Jurkat, Clone E6-1 (cell line): ENCODE measurements at regions not wholly inside any gene's neighbourhood (a gene's known extent, or its start where the extent isn't known, plus 50 kb on each side); places are given as distances from the start of the nearest gene placed in this dataset.

ENCODE experiments used
- DNase-seq: peaks from one replicate; pipeline ENCODE4 v3.0.0-alpha.2; 2011; ENCODE audit warnings: low read depth, low spot score
- H3K4me3 ChIP-seq: 2 replicates; pipeline ENCODE4 v1.5.1; 2011; ENCODE audit warnings: mild to moderate bottlenecking, low read length, control low read depth, moderate library complexity

GRCh38 chr18:25818505-25818904, 271.9 kb downstream of the SS18 start:
- H3K4me3 ChIP-seq = no peak overlapping the region
- no peak for DNase-seq

- H3K4me3 ChIP-seq = no peak overlapping the region
- DNase-seq = no peak
Measured at GRCh38 chr18:25817546-25818237, 272.7 kb downstream of the SS18 start.

GRCh38 chr18:25815659-25816058, 274.8 kb downstream of the SS18 start:
- DNase-seq = no peak
- no peak overlapping the region for H3K4me3 ChIP-seq

DNA sequence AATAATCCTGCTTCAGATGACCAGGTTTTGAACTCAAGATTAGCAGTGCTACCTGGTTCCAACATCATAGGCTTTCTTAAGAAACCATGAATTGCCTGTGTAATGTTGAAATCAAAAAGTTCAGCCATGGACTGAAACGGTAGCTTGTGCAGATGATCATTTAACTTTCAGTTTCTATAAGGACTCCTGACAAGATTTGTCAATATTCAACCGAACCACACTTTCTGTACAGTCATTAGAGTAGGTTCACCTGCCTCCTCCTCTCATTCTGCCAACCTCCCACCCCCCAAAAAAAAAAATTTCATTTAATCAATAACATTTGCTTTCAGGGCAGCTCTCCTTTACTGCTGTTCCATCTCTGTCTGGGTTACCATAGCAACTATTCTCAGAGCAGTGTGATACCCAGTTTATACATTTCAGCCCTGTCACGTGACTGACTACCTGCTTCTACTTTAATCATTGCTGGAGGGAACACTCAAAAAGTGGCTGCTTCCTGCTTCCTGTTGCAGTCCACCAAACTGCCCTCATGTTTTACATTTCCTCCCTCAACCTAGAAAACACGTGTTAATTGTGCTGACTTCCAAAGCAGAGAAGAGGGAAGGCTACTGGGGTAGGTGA, 275.5 kb downstream of the SS18 start:
- no peak overlapping the region for H3K4me3 ChIP-seq
- DNase-seq = peak; percentile 14

DNA sequence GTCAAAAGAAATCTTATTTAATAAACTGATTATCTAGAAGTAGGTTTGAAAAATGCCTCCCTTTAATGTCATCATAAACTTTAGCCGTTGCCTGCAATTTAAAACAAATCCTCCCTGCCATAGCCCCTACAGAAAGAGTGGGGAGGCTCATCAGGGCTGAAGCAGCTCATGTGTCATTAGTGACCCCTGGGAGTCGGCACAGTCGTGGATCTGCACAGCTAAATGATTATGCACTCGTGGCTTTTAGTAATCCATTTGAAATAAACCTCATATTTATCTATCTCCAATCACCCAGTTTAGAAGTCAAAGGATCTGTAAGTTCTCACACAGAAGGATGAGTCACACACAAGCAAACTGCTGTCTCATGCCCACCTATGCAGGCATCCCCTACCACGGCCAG, 277.3 kb downstream of the SS18 start:
- no peak for DNase-seq
- no peak overlapping the region for H3K4me3 ChIP-seq

- DNase-seq = no peak
- H3K4me3 ChIP-seq = no peak overlapping the region
Measured at GRCh38 chr18:25810736-25811135, 279.7 kb downstream of the SS18 start.

- no peak for DNase-seq
- no peak overlapping the region for H3K4me3 ChIP-seq
Measured at GRCh38 chr18:25805939-25806338, 284.5 kb downstream of the SS18 start.

- no peak for DNase-seq
- H3K4me3 ChIP-seq = no peak overlapping the region
Measured at GRCh38 chr18:25805323-25805722, 285.1 kb downstream of the SS18 start.

- no peak for DNase-seq
- H3K4me3 ChIP-seq = no peak overlapping the region
Measured at GRCh38 chr18:25799231-25799630, 291.2 kb downstream of the SS18 start.

GRCh38 chr18:25798046-25798445, 292.4 kb downstream of the SS18 start:
- DNase-seq = no peak
- no peak overlapping the region for H3K4me3 ChIP-seq

DNA sequence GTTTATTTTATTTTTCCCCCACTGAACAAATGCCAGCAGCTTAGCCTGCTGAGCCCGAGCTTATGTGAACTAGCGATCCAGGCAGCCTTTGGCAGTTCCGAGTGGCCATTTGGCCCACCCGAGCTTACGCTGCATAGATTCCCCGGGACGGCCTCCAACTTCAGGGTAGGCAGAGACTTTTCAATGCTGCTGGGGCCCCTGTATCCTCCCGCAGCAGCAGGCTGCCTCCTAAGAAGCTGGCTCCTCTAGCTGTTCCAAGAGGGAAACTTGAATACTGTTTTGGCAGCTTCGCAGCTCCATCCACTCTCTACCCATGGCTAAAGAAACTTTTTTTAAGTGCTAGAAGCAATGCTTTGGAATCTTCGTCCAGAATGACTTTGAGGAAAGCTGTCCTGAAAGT, 295.2 kb downstream of the SS18 start:
- H3K4me3 ChIP-seq = no peak overlapping the region
- DNase-seq = no peak

- H3K4me3 ChIP-seq = no peak overlapping the region
- DNase-seq = no peak
Measured at GRCh38 chr18:25787276-25787675, 303.1 kb downstream of the SS18 start.

GRCh38 chr18:25786758-25787157, 303.7 kb downstream of the SS18 start:
- H3K4me3 ChIP-seq = no peak overlapping the region
- DNase-seq = no peak

- DNase-seq = no peak
- H3K4me3 ChIP-seq = no peak overlapping the region
Measured at GRCh38 chr18:25780105-25780504, 310.3 kb downstream of the SS18 start.

GRCh38 chr18:25771796-25772195, 318.6 kb downstream of the SS18 start:
- no peak for DNase-seq
- H3K4me3 ChIP-seq = no peak overlapping the region

DNA sequence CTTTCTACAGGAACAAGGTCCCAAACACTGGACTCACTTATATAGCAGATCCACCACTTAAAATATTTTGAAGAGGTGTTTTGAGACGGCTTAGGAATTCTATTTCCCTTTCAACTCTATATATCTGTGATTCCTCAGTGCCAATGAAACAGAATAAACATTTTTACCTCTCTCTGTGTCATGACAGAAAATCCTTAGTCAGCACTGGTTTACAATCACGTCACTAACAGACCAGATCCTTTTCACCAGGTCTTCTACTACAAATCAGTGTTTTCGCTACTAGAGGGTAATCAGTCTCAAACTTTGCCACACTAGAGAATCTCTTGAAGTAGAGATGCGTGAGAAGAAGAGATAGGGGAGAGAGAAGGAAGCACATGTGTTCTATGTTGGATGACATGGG, 325.6 kb downstream of the SS18 start:
- no peak for DNase-seq
- H3K4me3 ChIP-seq = no peak overlapping the region

DNA sequence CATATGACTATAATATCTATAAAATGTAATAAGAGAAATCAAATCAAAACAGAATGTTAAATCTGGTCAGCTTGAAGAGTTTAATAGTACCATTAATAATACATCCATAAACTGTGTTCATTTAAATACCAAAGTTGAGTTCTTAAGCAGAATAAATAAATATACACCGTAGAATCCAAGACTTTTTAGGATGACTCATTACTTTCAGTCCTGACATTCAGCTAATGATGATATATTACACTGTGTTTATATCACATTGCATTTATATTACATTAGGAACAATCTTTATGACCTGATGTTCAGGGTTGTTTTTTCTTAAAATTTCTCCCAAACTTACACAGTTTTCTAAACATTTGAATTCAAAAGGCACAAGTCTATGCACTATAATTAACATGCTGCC, 331.3 kb downstream of the SS18 start:
- DNase-seq = no peak
- H3K4me3 ChIP-seq = no peak overlapping the region

GRCh38 chr18:25743646-25744151, 346.7 kb downstream of the SS18 start:
- H3K4me3 ChIP-seq = no peak overlapping the region
- DNase-seq = no peak

DNA sequence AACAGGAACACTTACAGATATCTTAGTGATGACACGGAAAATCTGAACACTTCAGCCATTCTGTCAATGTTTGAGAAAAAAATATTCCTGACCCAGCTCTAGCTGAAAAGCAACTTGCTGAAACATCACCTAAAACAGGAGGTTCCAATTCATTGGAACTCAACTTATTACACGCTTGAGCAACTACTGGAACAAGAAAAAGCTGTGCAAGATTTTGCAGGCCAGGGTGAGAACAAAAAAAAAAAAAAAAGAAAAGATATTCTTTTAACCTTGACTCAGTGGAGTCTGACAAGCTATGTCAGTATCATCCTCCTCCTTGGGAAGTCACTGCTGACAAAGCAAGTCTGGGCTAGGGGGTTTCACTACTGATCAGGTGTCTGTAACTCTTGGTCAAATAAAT, 351.0 kb downstream of the SS18 start:
- H3K4me3 ChIP-seq = no peak overlapping the region
- DNase-seq = no peak

GRCh38 chr18:25737710-25738311, 352.6 kb downstream of the SS18 start:
- no peak overlapping the region for H3K4me3 ChIP-seq
- no peak for DNase-seq

DNA sequence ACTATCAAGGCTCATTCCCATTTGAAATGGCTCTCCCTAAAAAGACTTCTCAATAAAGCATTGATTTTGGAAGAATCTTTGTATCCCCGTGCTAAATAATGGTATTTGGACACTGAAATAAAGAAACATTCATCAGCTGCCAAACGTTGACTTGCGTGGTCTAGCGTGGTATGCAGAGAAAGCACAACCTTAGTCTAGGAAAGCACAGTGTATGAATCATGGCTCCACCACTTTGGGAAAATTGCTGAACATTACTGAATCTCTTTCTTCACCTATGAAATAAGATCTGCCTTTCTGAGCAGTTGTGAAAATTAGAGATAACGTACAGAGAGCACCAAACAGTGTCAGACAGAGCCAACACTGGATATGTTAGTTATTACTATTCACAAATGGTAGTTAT, 353.9 kb downstream of the SS18 start:
- H3K4me3 ChIP-seq = no peak overlapping the region
- DNase-seq = no peak
